GM12873 (cell line): ENCODE measurements at regions not wholly inside any gene's neighbourhood (a gene's known extent, or its start where the extent isn't known, plus 50 kb on each side); places are given as distances from the start of the nearest gene placed in this dataset.

Experiments used
- CTCF ChIP-seq: IDR thresholded peaks from 2 replicates; pipeline ENCODE4 v1.5.1; 2012; ENCODE audit warnings: low read depth, mild to moderate bottlenecking, moderate library complexity, low read length, control low read depth; ENCODE audit not compliant: insufficient read depth; ENCODE audit errors: missing control alignments

- no peak for TF ChIP-seq CTCF
These were observed 469.5 kb upstream of the NRSN1 start for GRCh38 chr6:23656255-23657194.

GRCh38 chr6:23659125-23659524 lies 466.9 kb upstream of the NRSN1 start:
- TF ChIP-seq CTCF: no peak

GRCh38 chr6:23661549-23661948 lies 464.5 kb upstream of the NRSN1 start:
- no peak for TF ChIP-seq CTCF

- TF ChIP-seq CTCF: no peak
These were observed 462.9 kb upstream of the NRSN1 start for GRCh38 chr6:23663096-23663495.

- TF ChIP-seq CTCF: no peak
These were observed 462.4 kb upstream of the NRSN1 start for GRCh38 chr6:23663652-23664051.

- no peak for TF ChIP-seq CTCF
These were observed 453.3 kb upstream of the NRSN1 start for GRCh38 chr6:23672737-23673136.

- no peak for TF ChIP-seq CTCF
These were observed 447.4 kb upstream of the NRSN1 start for GRCh38 chr6:23678626-23679025.
